SK-MEL-5 (cell line): ENCODE measurements at regions not wholly inside any gene's neighbourhood (a gene's known extent, or its start where the extent isn't known, plus 50 kb on each side); places are given as distances from the start of the nearest gene placed in this dataset.
A peak's percentile ranks its signal among the peaks of the same experiment; 100 is the strongest.

ENCODE experiments used
- DNase-seq: peaks from one replicate; pipeline ENCODE4 v3.0.0-alpha.2; 2016; ENCODE audit warnings: low read depth, low spot score
- in situ Hi-C: cut with HindIII; loops from 2 replicates; pipeline ENCODE4 v1.10.0; 2016; ENCODE audit warnings: low sequenced_read_pairs, high pct_unique_total_duplicates, low pct_unique_long_range_greater_than_20kb

GRCh38 chr3:70813311-70813710, 500.9 kb upstream of the MDFIC2 start:
- in situ Hi-C loops: no loop called here
- DNase-seq: no peak

GRCh38 chr3:70811880-70812279, 499.4 kb upstream of the MDFIC2 start:
- peak; percentile 67 for DNase-seq
- in situ Hi-C loops: no loop called here

GRCh38 chr3:70808881-70809280, 496.4 kb upstream of the MDFIC2 start:
- DNase-seq: no peak
- in situ Hi-C loops: no loop called here

- in situ Hi-C loops: no loop called here
Measured at GRCh38 chr3:70806556-70806955, 494.1 kb upstream of the MDFIC2 start.

GRCh38 chr3:70806021-70806420, 493.6 kb upstream of the MDFIC2 start:
- in situ Hi-C loops: no loop called here

More at GRCh38 chr3:70806556-70806955, 494.1 kb upstream of the MDFIC2 start:
- DNase-seq: no peak

GRCh38 chr3:70805061-70805889, 492.8 kb upstream of the MDFIC2 start:
- no peak for DNase-seq
- in situ Hi-C loops: no loop called here

More at GRCh38 chr3:70806021-70806420, 493.6 kb upstream of the MDFIC2 start:
- no peak for DNase-seq

- DNase-seq: no peak
- in situ Hi-C loops: no loop called here
Measured at GRCh38 chr3:70803891-70804290, 491.5 kb upstream of the MDFIC2 start.

GRCh38 chr3:70803319-70803718, 490.9 kb upstream of the MDFIC2 start:
- no peak for DNase-seq
- in situ Hi-C loops: no loop called here

- in situ Hi-C loops: no loop called here
- DNase-seq: no peak
Measured at GRCh38 chr3:70800951-70801350, 488.5 kb upstream of the MDFIC2 start.

GRCh38 chr3:70789878-70790277, 477.4 kb upstream of the MDFIC2 start:
- in situ Hi-C loops: no loop called here
- no peak for DNase-seq

GRCh38 chr3:70780790-70781189, 468.4 kb upstream of the MDFIC2 start:
- no peak for DNase-seq
- in situ Hi-C loops: no loop called here

- in situ Hi-C loops: no loop called here
- DNase-seq: no peak
Measured at GRCh38 chr3:70779296-70779695, 466.9 kb upstream of the MDFIC2 start.

GRCh38 chr3:70776081-70776480, 463.6 kb upstream of the MDFIC2 start:
- in situ Hi-C loops: no loop called here
- no peak for DNase-seq

GRCh38 chr3:70775257-70775656, 462.8 kb upstream of the MDFIC2 start:
- no peak for DNase-seq
- in situ Hi-C loops: no loop called here

- in situ Hi-C loops: no loop called here
- DNase-seq: peak; percentile 52
Measured at GRCh38 chr3:70774641-70775040, 462.2 kb upstream of the MDFIC2 start.

GRCh38 chr3:70771426-70772147, 459.1 kb upstream of the MDFIC2 start:
- in situ Hi-C loops: no loop called here
- no peak for DNase-seq

GRCh38 chr3:70770650-70771049, 458.2 kb upstream of the MDFIC2 start:
- in situ Hi-C loops: no loop called here
- no peak for DNase-seq

- DNase-seq: no peak
- in situ Hi-C loops: no loop called here
Measured at GRCh38 chr3:70766301-70766700, 453.9 kb upstream of the MDFIC2 start.

- in situ Hi-C loops: no loop called here
- DNase-seq: no peak
Measured at GRCh38 chr3:70763894-70764293, 451.5 kb upstream of the MDFIC2 start.
